ENCODE measurements at regions not wholly inside any gene's neighbourhood (a gene's known extent, or its start where the extent isn't known, plus 50 kb on each side); places are given as distances from the start of the nearest gene placed in this dataset.

GRCh38 chr12:115521771-115522409, 755.6 kb downstream of the MED13L start:
- Mint-ChIP-seq H3K27ac (no peak overlapping the region), H3K36me3 (ENCODE audit: insufficient read depth in 2 of 2) (no peaks in the 10 kb centered on the region), H3K4me3 (no peak overlapping the region), H3K4me1 (ENCODE audit: low read depth) (no peaks in the 10 kb centered on the region), H3K27me3 (ENCODE audit: low read depth) (no peaks in the 10 kb centered on the region), H3K9me3 (peaks cover 4 to 7% of the 10 kb centered on the region in 2 donors)
- no peak for ATAC-seq (replicated peaks in 1 of 2)
- no peak for DNase-seq

- no peak for ATAC-seq (replicated peaks in 1 of 2)
- H3K4me1 Mint-ChIP-seq (ENCODE audit: low read depth), result no peaks in the 10 kb centered on the region
- peaks cover 8 to 11% of the 10 kb centered on the region in 2 donors for H3K9me3 Mint-ChIP-seq
- peaks cover 0 to 1% of the 10 kb centered on the region in 2 donors for H3K36me3 Mint-ChIP-seq (ENCODE audit: insufficient read depth in 2 of 2)
- H3K27me3 Mint-ChIP-seq (ENCODE audit: low read depth), result no peaks in the 10 kb centered on the region
- no peak for DNase-seq
- no peak overlapping the region for H3K27ac Mint-ChIP-seq
- H3K4me3 Mint-ChIP-seq, result no peak overlapping the region
Measured at GRCh38 chr12:115519887-115520286, 757.6 kb downstream of the MED13L start.

GRCh38 chr12:115519359-115519758, 758.1 kb downstream of the MED13L start:
- Mint-ChIP-seq H3K36me3 (ENCODE audit: insufficient read depth in 2 of 2) (peaks cover 0 to 1% of the 10 kb centered on the region in 2 donors), H3K4me1 (ENCODE audit: low read depth) (no peaks in the 10 kb centered on the region), H3K27ac (no peak overlapping the region), H3K27me3 (ENCODE audit: low read depth) (no peaks in the 10 kb centered on the region), H3K4me3 (no peak overlapping the region), H3K9me3 (peaks cover 12 to 14% of the 10 kb centered on the region in 2 donors)
- ATAC-seq (replicated peaks in 1 of 2) (no peak), DNase-seq (no peak)

- H3K27ac Mint-ChIP-seq, result no peak overlapping the region
- H3K36me3 Mint-ChIP-seq (ENCODE audit: insufficient read depth in 2 of 2), result peaks cover 0 to 3% of the 10 kb centered on the region in 2 donors
- DNase-seq (no peak), ATAC-seq (replicated peaks in 1 of 2) (no peak)
- no peaks in the 10 kb centered on the region for H3K27me3 Mint-ChIP-seq (ENCODE audit: low read depth)
- H3K4me1 Mint-ChIP-seq (ENCODE audit: low read depth), result no peaks in the 10 kb centered on the region
- H3K4me3 Mint-ChIP-seq, result no peak overlapping the region
- peaks cover 16 to 19% of the 10 kb centered on the region in 2 donors for H3K9me3 Mint-ChIP-seq
Measured at GRCh38 chr12:115517913-115518312, 759.6 kb downstream of the MED13L start.

GRCh38 chr12:115511986-115512711, 765.3 kb downstream of the MED13L start:
- Mint-ChIP-seq H3K4me3 (no peak overlapping the region), H3K36me3 (ENCODE audit: insufficient read depth in 2 of 2) (peaks cover 0 to 3% of the 10 kb centered on the region in 2 donors), H3K27ac (no peak overlapping the region), H3K27me3 (ENCODE audit: low read depth) (no peaks in the 10 kb centered on the region), H3K9me3 (peaks cover 16 to 22% of the 10 kb centered on the region in 2 donors), H3K4me1 (ENCODE audit: low read depth) (no peaks in the 10 kb centered on the region)
- DNase-seq (no peak), ATAC-seq (replicated peaks in 1 of 2) (no peak)

GRCh38 chr12:115511305-115511704, 766.2 kb downstream of the MED13L start:
- DNase-seq, result no peak
- no peak for ATAC-seq (replicated peaks in 1 of 2)
- H3K27me3 Mint-ChIP-seq (ENCODE audit: low read depth), result no peaks in the 10 kb centered on the region
- no peak overlapping the region for H3K4me3 Mint-ChIP-seq
- H3K36me3 Mint-ChIP-seq (ENCODE audit: insufficient read depth in 2 of 2), result peaks cover 0 to 3% of the 10 kb centered on the region in 2 donors
- H3K27ac Mint-ChIP-seq, result no peak overlapping the region
- H3K9me3 Mint-ChIP-seq, result peaks cover 16 to 19% of the 10 kb centered on the region in 2 donors
- no peaks in the 10 kb centered on the region for H3K4me1 Mint-ChIP-seq (ENCODE audit: low read depth)

- Mint-ChIP-seq H3K4me1 (ENCODE audit: low read depth) (peaks cover 5% of the 10 kb centered on the region), H3K9me3 (peaks cover 9 to 11% of the 10 kb centered on the region in 2 donors), H3K27me3 (ENCODE audit: low read depth) (no peaks in the 10 kb centered on the region), H3K27ac (no peak overlapping the region), H3K36me3 (ENCODE audit: insufficient read depth in 2 of 2) (no peaks in the 10 kb centered on the region), H3K4me3 (no peak overlapping the region)
- no peak for ATAC-seq (replicated peaks in 1 of 2)
- DNase-seq, result no peak
Measured at GRCh38 chr12:115508990-115509389, 768.5 kb downstream of the MED13L start.

- H3K27ac Mint-ChIP-seq, result no peak overlapping the region
- no peak for ATAC-seq (replicated peaks in 1 of 2)
Measured at GRCh38 chr12:115507951-115508722, 769.4 kb downstream of the MED13L start.

GRCh38 chr12:115507560-115507889, 770.0 kb downstream of the MED13L start:
- Mint-ChIP-seq H3K9me3 (peaks cover 5 to 8% of the 10 kb centered on the region in 2 donors), H3K27me3 (ENCODE audit: low read depth) (no peaks in the 10 kb centered on the region), H3K36me3 (ENCODE audit: insufficient read depth in 2 of 2) (no peaks in the 10 kb centered on the region), H3K4me3 (no peak overlapping the region), H3K4me1 (ENCODE audit: low read depth) (peaks cover 7% of the 10 kb centered on the region), H3K27ac (no peak overlapping the region)
- ATAC-seq (replicated peaks in 1 of 2) (no peak), DNase-seq (no peak)

More at GRCh38 chr12:115507951-115508722, 769.4 kb downstream of the MED13L start:
- H3K9me3 Mint-ChIP-seq, result peaks cover 6% of the 10 kb centered on the region in 2 donors
- no peak for DNase-seq
- no peak overlapping the region for H3K4me3 Mint-ChIP-seq
- H3K27me3 Mint-ChIP-seq (ENCODE audit: low read depth), result no peaks in the 10 kb centered on the region
- H3K4me1 Mint-ChIP-seq (ENCODE audit: low read depth), result peaks cover 7% of the 10 kb centered on the region
- no peaks in the 10 kb centered on the region for H3K36me3 Mint-ChIP-seq (ENCODE audit: insufficient read depth in 2 of 2)

- H3K27me3 Mint-ChIP-seq (ENCODE audit: low read depth), result no peaks in the 10 kb centered on the region
- no peak overlapping the region for H3K4me3 Mint-ChIP-seq
- H3K36me3 Mint-ChIP-seq (ENCODE audit: insufficient read depth in 2 of 2), result no peaks in the 10 kb centered on the region
- H3K4me1 Mint-ChIP-seq (ENCODE audit: low read depth), result peaks cover 7% of the 10 kb centered on the region
- DNase-seq (no peak), ATAC-seq (replicated peaks in 1 of 2) (no peak)
- H3K27ac Mint-ChIP-seq, result no peak overlapping the region
- H3K9me3 Mint-ChIP-seq, result peaks cover 7 to 9% of the 10 kb centered on the region in 2 donors
Measured at GRCh38 chr12:115506822-115507559, 770.5 kb downstream of the MED13L start.

GRCh38 chr12:115504306-115505290, 772.9 kb downstream of the MED13L start:
- ATAC-seq (replicated peaks in 1 of 2), result no peak
- Mint-ChIP-seq H3K27me3 (ENCODE audit: low read depth) (no peaks in the 10 kb centered on the region), H3K9me3 (peaks cover 3 to 5% of the 10 kb centered on the region in 2 donors), H3K4me1 (ENCODE audit: low read depth) (peaks cover 7% of the 10 kb centered on the region), H3K27ac (no peak overlapping the region), H3K4me3 (no peak overlapping the region), H3K36me3 (ENCODE audit: insufficient read depth in 2 of 2) (no peaks in the 10 kb centered on the region)
- DNase-seq, result no peak

GRCh38 chr12:115500872-115501271, 776.6 kb downstream of the MED13L start:
- Mint-ChIP-seq H3K27me3 (ENCODE audit: low read depth) (no peaks in the 10 kb centered on the region), H3K4me1 (ENCODE audit: low read depth) (peaks cover 7% of the 10 kb centered on the region), H3K36me3 (ENCODE audit: insufficient read depth in 2 of 2) (no peaks in the 10 kb centered on the region), H3K27ac (no peak overlapping the region), H3K9me3 (peaks cover 3 to 5% of the 10 kb centered on the region in 2 donors), H3K4me3 (no peak overlapping the region)
- DNase-seq (no peak), ATAC-seq (replicated peaks in 1 of 2) (no peak)
